GM18505 (cell line): ENCODE measurements at regions not wholly inside any gene's neighbourhood (a gene's known extent, or its start where the extent isn't known, plus 50 kb on each side); places are given as distances from the start of the nearest gene placed in this dataset.

Source experiments
- ATAC-seq: cut with Tn5 transposase; IDR thresholded peaks from one replicate; pipeline ENCODE4 v1.9.1; 2021; ENCODE audit not compliant: unreplicated experiment
- POLR2A ChIP-seq: IDR thresholded peaks from 4 replicates; pipeline ENCODE4 v1.6.1; 2011; ENCODE audit warnings: borderline replicate concordance; ENCODE audit not compliant: insufficient read depth, insufficient read length; ENCODE audit errors: extremely low read depth

GRCh38 chr6:72521684-72522083 is 100.2 kb upstream of the KCNQ5 start:
- no peak for ATAC-seq
- TF ChIP-seq POLR2A = no peak

DNA sequence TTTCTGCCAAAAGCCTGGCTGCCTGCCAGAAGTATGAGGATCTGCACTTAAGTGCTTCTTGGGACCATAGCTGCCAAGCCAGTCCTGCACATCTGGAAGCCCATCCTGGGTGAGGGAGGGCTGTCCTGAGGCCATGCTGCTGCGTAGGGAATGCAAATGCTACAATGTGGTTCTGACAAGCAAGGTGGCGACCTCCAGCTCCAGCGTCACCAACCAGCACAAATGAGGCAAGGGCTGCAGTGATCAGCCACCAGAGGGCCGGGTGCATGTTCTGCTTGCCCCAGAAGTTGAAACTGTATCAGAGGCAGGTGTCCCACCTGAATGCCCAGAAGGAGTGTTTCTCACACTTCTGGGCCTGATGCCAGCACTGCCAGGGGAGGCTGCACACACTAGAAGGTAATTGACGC is 99.1 kb upstream of the KCNQ5 start:
- ATAC-seq = peak; percentile 60
- no peak for TF ChIP-seq POLR2A

GRCh38 chr6:72524011-72524645 is 97.7 kb upstream of the KCNQ5 start:
- no peak for ATAC-seq
- no peak for TF ChIP-seq POLR2A

DNA sequence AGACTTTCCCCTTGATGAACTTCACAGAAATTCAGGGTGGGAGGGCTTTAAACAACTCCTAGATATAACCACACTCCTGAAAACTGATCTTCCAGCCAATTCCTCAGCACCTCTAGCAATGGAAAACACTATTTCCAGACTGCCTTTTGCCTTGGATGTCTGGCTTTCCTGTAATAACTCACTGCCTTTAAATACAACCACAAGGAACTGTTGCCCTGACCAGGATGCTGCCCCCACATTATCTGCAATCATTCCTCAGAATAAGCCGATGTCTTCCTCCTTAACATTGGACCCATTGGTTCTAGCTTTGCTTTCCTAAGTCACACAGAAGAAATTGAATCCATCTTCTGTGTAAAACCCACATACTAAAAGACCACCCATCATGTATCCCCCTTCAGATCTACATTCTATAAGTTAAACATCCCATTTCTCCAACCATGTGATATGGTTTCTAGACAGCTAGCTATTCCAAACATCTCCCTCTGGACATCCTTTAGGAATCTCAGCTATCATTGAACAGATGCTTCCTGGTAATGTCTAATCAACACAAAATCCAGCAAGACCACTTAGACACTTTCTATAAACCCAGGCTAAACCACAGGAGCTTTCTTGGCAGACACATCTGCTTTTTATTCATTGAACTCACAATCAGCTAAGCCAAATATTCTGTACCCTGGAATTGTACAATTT is 95.9 kb upstream of the KCNQ5 start:
- no peak for TF ChIP-seq POLR2A
- ATAC-seq = no peak

DNA sequence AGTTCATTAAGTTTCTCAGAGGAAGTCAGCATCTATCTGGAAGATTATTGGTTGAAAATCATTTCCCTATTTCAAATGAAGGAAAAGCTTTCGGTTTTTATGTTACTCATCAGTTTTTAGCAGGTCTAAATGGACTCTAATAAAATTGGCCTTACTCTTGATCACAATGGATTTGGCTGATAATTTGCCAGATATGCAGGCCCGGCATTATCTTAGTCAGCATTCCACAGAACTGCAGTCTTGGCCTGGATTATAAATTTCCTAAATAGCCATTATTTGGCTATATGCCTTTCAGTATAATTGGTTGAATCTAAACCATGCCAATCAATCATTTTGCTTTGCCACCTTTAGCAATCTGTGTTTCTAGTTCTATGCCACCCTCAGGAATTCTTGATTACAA is 91.7 kb upstream of the KCNQ5 start:
- ATAC-seq = no peak
- TF ChIP-seq POLR2A = no peak

GRCh38 chr6:72530750-72531149 is 91.1 kb upstream of the KCNQ5 start:
- no peak for ATAC-seq
- no peak for TF ChIP-seq POLR2A

DNA sequence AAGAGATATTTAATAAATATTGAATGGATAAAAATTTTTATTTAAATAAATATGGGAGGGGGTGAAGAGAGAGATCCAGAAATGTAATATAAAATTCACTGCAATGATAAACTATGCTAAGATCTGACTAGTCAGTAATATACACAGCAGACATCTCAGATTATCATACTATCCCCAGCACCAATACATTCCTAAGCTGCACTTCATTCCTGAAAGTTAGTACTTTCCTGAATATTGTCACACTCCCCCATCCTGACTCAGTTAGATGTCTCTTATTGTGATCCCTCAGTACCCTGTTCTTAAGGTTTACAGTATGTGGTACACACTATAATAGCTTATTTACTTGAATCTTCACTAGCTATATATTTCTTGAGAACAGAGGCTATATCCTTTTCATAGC is 88.3 kb upstream of the KCNQ5 start:
- no peak for TF ChIP-seq POLR2A
- ATAC-seq = no peak

DNA sequence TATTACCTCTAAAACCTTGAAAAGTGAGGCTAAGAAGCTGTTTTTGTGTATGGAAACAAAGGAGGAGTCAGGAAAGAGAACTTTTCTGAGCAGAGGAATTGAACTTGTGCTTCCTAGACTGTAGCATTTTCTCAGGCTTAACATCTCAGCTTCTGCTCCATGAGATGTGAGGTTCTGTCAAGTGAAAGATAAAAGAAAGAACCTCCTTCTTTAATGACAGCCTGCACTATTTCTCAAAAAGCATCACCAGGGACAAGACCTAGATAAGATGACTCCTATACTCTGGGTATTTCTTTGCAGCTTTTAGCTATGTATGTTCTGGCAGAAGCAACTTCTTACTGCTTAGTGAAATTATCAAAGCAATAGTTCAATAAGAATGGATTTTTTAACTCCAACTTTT is 87.6 kb upstream of the KCNQ5 start:
- no peak for TF ChIP-seq POLR2A
- no peak for ATAC-seq

DNA sequence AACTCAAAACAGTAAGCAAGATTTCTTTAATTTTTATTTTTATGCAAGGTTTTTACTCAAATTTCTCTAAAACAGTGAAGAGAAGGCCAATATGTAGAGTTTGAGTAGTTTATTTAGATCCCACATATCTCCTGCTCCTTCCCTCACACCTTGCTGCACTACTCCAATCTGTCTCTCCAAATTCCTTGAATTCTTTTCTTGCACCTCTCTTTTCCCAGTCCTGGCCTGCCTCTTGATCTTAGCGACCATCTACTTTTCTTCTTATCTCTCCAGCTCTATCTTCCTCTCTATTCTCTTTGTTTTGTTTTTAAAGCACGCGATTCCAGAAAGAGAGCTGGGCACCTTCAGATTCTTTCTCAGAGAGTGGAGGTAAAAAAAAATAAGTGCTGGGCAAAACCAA is 86.7 kb upstream of the KCNQ5 start:
- no peak for ATAC-seq
- TF ChIP-seq POLR2A = no peak

GRCh38 chr6:72547020-72547419 is 74.8 kb upstream of the KCNQ5 start:
- no peak for ATAC-seq
- no peak for TF ChIP-seq POLR2A

DNA sequence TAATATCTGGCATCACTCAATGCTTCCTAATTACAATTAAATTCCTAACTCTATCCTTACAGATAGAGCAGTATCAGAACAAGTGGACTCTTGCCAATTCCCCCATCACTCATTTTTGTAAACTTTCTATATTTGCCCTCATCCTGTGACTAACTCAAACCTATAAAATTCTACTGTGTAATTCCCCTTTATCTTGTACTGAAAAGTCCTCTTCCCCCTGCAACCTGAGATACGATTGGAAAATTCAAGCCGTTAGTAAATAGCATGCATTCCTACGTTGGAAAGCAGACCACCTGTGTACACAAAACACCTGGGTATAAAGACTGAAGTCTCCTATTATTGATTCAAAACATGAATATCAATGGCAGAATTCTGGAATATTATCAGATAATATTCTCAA is 70.4 kb upstream of the KCNQ5 start:
- no peak for ATAC-seq
- no peak for TF ChIP-seq POLR2A

GRCh38 chr6:72552938-72553337 is 68.9 kb upstream of the KCNQ5 start:
- no peak for ATAC-seq
- no peak for TF ChIP-seq POLR2A

- no peak for ATAC-seq
Observed at GRCh38 chr6:72553531-72554511, 68.0 kb upstream of the KCNQ5 start.

More at GRCh38 chr6:72553531-72554511, 68.0 kb upstream of the KCNQ5 start:
- no peak for TF ChIP-seq POLR2A
